Dedifferentiated amniotic fluid mesenchymal stem cell (primary cell): ENCODE measurements at regions not wholly inside any gene's neighbourhood (a gene's known extent, or its start where the extent isn't known, plus 50 kb on each side); places are given as distances from the start of the nearest gene placed in this dataset.
"Not testable (repeated sequence)": the region's sequence is repeated elsewhere in the genome, so short reads cannot be mapped to it uniquely, and the experiment has no call there.

Source experiments
- DNase-seq: peaks from one replicate; pipeline ENCODE4 v3.0.0-alpha.2; 2016; ENCODE audit errors: extremely low spot score

DNA sequence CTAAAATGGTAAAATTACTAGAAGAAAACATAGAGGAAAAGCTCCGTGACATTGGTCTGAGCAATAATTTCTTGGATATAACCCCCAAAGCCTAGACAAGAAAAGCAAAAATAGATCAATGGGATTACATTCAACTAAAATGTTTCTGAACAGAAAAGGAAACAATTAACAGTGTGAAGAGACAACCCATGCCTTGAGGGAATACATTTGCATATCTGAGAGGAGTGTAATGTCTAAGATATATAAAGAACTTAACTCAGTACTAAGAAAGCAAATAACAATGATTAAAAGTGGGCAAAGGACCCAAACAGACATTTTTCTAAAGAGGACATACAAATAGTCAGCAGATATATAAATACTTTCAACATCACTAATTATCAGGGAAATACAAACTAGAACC is 206.2 kb downstream of the VAPA start:
- no peak for DNase-seq

DNA sequence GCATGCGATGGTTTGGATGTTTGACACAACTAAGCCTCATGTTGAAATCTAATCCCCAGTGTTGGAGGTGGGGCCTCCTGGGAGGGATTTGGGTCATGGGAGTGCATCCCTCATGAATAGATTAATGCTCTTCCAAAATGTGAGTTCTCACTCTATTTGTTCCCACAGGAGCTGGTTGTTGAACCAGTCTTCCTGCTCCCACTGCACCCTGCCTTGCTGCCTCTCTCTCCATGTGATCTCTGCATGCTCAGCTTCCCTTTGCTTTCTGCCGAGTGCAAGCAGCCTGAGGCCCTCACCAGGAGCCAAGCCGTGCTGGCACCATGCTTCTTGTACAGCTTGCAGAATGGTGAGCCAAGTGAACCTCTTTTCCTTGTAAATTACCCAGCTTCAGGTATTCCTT is 206.8 kb downstream of the VAPA start:
- no peak for DNase-seq

DNA sequence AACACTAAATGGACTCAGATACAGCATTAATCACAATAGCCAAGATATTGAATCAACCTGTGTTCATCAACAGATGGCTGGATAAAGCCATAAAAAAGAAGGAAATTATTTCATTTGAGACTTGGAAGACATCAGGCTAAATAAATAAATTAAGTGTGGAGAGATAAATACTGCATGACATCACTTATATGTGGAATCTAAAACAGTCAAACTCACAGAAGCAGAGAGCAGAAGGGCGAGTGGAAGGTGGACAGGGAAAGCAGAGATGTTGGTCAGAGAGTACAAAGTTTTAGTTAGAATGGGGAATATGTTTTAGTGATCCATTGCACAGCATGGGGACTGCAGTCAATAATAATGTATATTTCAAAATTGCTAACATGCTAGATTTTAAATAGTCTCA is 207.2 kb downstream of the VAPA start:
- no peak for DNase-seq

- peak; percentile 87 for DNase-seq
Observed at GRCh38 chr18:10121786-10122515, 208.1 kb downstream of the VAPA start.

GRCh38 chr18:10122988-10123950 is 209.5 kb downstream of the VAPA start:
- DNase-seq: no peak

GRCh38 chr18:10124071-10124470 is 210.3 kb downstream of the VAPA start:
- DNase-seq: no peak

DNA sequence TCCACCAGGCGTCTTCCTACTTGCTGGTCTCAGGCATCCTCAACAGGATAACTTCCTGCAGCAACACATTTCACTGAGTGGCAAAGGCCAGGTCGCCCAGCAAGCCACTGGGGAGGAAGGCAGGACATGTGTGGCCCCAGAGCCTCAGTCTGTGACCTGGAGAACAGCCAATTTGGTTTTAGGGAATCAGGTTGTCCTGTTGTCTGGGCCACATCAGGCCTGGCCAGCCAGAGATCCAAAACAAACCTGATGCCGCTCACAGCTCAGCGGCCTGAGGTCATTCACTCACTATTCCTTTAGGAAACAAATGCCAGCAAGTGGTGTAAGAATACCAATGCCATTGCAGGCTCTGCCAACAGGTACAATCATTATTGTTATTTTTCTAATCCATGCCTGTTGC is 210.7 kb downstream of the VAPA start:
- DNase-seq: no peak

DNA sequence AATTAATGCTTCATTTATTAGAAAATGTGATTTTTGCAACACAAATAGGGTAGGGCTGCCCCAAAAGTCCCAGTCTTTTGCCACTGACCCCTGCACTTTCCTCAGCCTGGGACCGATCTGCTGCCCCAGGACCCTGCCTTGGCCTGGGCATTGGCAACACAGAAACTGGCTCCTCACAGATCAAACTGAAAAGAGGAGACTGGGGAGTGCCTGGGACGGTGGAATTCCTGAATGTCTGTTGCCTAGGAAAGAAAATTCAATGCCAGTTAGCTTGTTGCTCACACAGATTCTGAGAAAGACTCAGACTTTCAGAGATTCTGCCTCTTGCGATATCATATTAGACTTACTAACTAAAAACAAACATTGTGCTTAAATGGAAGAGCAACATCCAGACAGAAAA is 211.2 kb downstream of the VAPA start:
- DNase-seq: no peak

DNA sequence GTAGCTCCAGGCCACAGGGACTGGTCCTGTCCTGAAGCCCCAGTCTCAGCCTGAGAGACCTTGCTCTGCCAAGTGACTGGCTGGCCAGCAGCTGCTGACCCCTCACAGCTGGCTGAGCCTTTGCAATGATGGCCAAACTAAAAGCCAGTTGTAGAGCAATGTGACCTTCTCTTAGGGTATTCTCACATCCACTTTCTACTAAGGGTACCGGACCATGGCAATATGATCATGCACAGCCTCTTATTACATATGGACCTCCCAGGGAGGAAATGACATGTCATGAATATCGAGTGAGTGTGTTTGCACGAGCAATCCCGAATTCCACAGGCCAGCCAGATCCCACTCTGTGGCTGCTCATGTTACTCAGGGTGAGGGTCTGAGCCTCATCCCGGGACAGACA is 213.9 kb downstream of the VAPA start:
- no peak for DNase-seq

DNA sequence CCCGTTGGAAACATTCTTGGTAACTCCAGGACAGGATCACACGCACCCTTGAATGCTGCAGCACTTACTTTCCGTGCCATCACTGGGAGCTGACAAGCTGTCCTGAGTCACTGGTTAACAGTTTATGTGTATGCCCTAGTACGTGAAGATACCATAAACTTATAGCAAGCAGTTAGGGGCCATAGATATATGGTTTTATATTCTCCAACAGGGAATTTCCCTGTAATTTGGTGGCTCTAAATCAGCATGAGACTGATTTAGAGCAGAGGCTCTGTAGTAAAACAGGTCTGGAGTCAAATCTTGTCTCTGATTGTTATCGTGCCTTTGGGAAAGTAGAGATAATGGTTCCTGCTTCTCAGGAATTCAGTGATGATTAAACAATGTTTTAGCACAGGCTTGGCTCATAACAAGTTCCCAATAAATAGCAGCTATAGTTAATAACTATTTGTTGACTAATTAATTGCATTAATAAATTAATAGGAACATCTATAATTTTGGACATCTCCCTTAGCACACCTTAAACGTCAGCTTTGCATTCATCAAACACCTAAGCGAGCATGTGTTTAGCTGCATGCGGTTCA is 215.2 kb downstream of the VAPA start:
- DNase-seq: no peak

- no peak for DNase-seq
Observed at GRCh38 chr18:10130606-10131005, 216.8 kb downstream of the VAPA start.

DNA sequence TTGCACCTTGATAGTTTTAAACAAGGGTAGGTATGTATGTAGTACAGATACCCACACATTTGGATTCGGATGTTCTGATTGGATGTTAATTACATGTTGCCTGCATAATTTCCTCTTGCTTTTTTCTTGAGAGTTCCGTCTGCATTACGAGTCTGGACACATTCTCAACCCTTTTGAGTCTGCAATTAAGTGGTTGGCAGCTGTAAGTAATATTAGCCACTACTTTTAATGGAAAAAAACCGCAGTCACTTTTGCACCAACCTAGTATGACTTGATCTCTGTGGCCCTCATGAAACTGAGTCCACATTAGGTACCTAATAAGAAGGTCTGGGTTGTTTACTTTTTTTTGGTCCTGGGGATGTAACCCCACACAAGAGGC is 217.3 kb downstream of the VAPA start:
- no peak for DNase-seq

DNA sequence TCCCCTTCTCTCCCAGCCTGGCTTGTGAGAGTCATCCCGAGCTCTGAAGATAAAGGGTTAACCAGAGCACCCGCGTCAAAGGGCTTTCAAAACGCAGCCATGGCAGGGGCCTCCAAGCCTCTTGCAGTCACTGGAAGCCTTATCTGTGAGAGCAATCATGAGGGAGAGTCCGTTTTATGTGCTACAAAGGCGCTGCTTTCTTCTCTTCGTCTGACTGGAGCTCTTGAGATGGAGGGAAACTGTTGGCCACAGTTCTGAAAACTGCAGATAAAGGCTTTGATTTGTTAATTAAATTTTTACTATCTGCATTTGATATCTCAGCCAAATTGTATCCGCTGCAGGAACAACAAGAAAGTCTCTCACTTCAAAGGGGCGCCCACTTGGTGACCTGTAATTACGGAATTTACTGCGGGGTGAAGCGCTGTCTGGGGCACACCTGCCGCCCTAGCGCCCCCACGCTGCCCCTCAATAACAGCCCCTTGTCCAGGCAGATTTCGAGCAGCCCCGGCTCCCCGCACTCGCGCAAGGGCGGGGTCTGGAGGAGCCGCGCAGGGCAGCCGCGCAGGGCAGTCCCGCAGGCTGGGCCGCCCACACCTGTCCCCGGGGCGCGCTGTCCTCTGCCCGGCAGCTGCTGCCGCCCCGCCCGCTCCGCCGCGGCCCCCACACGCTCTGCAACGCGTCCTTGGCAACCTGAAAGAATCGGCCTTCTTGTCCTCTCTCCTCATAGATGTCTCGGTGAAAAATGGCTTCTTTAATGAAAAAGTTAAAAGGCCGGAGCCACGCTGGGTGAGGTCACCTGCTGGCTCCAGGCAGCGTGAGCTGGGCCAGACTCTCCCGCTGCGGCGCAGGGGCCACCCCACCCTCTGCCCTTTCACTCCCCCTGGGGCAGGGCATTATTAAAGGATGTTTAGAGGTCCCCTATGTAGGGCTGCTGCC is 217.9 kb downstream of the VAPA start:
- DNase-seq: no peak

- DNase-seq: no peak
Observed at GRCh38 chr18:10133516-10133915, 219.7 kb downstream of the VAPA start.

- no peak for DNase-seq
Observed at GRCh38 chr18:10134204-10134603, 220.4 kb downstream of the VAPA start.

DNA sequence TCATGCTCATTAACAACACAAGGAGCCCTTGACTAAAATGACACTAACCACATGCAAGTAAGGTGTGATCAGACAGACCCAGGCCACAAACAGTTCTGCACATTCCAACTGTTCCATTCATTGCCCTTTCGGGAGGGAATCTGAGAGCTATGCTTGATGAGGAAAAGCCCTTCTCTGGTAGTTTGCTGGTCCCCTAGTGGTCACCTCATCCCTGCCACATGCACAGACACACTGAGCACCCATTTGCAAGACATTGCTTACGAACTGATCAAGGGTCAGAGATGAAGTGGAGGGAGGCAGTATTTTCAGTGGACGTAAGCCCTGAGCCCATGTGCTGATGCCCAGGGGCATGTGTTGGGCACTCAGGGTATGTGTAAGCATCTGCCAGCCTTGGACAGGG is 220.9 kb downstream of the VAPA start:
- not testable (repeated sequence) for DNase-seq

DNA sequence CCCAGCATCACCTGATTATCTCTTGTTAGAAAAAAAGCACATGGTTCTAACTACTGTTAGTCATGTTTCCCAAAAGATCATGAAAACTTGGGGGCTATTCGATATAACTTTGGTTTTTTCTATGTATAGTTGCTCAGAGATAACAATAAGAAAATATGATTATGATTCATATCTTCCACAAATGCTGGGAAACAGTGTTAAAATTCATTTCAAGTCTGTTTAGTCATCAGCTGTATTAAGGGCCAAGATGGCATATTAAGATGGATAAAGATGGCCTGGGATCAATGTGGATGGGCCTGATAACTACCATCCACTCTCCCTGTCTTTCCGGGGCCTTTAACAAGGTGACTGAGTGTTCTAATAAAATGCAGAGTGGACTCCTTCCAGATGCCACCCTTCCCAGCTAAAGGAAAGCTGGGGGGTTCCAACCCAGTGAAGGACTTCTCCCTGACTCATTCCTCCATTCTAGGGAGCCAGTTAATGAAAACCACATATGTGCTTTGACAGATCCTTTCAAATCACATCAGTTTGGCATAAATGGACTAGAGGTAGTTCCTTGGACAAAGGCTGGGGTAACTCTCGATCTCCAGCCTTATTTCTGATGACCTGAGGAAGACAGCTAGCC is 221.6 kb downstream of the VAPA start:
- DNase-seq: no peak

- DNase-seq: no peak
Observed at GRCh38 chr18:10138719-10139118, 224.9 kb downstream of the VAPA start.

DNA sequence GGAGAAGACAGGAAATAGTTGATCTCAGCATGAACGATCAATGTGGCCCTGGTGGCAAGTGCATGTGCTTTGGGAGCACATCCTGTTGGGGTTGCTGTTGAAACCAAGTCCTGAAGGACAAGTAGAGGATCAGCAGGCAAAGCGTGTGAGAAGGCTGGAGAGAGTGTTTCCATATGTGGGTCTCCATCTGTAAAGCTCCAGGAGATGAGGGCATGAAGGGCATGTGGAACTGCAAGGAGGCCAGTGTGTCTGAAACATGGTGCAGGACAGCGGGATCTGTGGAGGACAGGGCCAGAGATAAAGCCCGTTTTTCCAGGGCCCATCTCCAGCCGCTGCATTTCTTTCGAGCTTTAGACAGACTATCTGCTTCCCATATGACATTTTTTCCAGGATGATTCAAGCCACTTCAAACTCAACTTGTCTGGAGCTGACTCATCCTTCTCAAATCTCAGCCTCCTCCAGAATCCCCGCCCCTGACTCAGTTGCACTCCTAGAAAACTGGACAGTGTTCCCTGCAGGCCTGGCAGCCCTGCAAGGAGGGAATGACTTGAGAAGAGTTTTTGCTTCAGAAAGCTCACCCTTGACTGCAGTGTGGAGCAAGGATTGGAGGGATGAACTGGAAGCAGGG is 226.1 kb downstream of the VAPA start:
- peak; percentile 62 for DNase-seq

- no peak for DNase-seq
Observed at GRCh38 chr18:10140461-10141282, 226.9 kb downstream of the VAPA start.
